PFSK-1 (cell line): ENCODE measurements at regions not wholly inside any gene's neighbourhood (a gene's known extent, or its start where the extent isn't known, plus 50 kb on each side); places are given as distances from the start of the nearest gene placed in this dataset.

Experiments used
- POLR2AphosphoS5 ChIP-seq: IDR thresholded peaks from 2 replicates; pipeline ENCODE4 v1.6.1; 2012; ENCODE audit warnings: low read depth, mild to moderate bottlenecking, control low read depth, low read length, moderate library complexity
- SIN3A ChIP-seq: IDR thresholded peaks from 2 replicates; pipeline ENCODE4 v1.6.1; 2012; ENCODE audit warnings: mild to moderate bottlenecking, low read length, moderate library complexity, borderline replicate concordance; ENCODE audit not compliant: insufficient read depth
- TAF1 ChIP-seq: IDR thresholded peaks from 2 replicates; pipeline ENCODE4 v1.6.1; 2012; ENCODE audit warnings: low read length, control low read depth, borderline replicate concordance; ENCODE audit not compliant: insufficient read depth

- TF ChIP-seq POLR2AphosphoS5: no peak
- TF ChIP-seq SIN3A: no peak
- no peak for TF ChIP-seq TAF1
These were observed 969.2 kb downstream of the JRKL start for GRCh38 chr11:97359016-97359415.
